8988T (cell line): ENCODE measurements at regions not wholly inside any gene's neighbourhood (a gene's known extent, or its start where the extent isn't known, plus 50 kb on each side); places are given as distances from the start of the nearest gene placed in this dataset.
"Not testable (repeated sequence)": the region's sequence is repeated elsewhere in the genome, so short reads cannot be mapped to it uniquely, and the experiment has no call there.

ENCODE experiments used
- DNase-seq: peaks from one replicate; pipeline ENCODE4 v3.0.0; 2011

DNA sequence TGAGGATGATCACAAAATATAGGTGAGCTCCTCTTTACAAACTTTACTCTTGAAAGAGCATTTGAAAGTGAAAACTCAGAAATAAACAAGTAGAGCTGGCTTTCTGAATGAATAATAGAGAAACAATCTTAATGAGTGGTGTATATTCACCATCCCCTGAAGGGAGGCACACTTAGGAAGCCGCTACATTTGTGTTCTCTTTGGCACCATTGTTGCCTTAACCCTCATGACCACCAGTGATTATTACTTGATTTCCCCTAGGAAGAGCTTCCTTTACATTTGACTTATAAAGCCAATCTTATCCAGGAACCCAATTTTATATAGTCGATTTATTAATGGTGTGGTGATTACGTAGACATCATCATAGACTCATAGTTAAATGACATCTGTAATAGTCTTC, 883.9 kb downstream of the TBL1XR1 start:
- DNase-seq: no peak

DNA sequence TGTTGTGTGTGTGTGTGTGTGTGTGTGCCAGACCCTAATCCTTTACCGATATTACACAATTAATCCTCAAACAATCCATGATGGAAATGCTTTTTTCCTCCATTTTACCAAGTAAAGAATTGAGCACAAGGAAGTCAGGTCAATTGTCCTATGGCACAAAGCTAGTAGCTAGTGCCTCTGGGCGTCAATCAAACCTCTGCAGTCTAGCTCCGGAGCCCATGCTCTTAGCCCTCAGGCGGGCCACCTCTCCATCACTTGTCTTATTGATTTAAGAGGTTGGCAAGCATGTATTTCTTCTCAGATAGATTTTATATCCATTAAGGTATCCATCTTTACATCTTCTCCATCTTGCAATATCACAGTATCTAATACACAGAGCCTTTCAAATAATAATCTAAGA, 886.6 kb downstream of the TBL1XR1 start:
- no peak for DNase-seq

DNA sequence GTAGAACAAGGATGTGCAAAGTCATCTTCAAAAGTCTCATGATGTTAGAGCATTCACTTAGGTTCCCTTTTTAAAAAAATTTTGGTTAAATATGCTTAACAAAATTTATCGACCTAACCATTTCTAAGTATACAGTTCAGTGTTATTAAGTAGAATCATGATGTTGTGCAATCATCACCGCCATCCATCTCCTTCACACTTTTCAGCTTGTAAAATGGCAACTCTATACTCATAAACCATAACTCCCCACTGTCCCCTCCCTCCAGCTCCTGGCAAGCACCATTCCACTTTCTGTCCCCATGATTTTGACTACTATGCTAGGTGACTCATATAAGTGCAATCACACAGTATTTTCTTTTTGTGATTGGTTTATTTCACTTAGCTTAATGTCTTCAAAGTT, 895.0 kb downstream of the TBL1XR1 start:
- DNase-seq: no peak

DNA sequence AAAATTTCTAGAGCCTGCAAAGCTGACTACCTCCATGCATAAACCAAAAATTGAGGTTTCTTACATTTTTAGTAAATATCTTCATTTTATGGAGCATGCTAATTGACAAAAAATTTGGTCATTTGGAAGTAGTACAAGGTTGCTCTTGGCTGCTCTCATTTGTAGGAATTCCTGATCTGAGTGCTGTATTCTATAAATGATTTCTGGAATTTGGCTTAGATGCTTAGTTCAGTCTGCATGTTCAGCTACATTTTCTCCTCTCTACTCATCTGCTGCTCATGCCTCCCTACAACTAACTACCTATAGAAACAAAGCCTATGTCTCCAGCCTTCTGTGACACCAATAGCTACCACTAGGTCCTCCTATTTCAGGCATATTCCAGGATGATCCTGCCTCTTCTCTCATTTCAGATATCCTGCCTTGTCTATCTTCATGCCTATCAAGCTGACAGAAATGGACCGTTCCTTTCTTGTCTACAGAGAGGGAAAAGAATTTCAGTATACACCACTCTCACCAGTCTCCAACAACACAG, 901.1 kb downstream of the TBL1XR1 start:
- no peak for DNase-seq

DNA sequence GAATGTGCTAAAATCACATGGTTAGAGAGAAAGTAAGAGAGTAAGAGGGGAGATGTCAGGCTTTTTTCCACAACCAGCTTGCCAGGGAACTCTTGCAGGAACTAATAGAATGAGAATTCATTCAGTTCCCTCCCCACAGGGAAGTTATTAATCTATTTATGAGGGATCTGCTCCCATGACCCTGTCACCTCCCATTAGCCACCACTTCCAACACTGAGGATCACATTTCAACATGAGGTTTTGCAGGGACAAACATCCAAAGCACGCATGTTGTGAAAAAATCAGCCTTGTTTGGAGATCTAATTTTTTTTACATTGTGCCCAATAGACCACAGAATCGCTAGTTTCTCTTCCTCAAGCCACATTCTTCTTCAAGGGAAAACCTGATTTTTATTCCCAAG, 904.0 kb downstream of the TBL1XR1 start:
- DNase-seq: no peak

DNA sequence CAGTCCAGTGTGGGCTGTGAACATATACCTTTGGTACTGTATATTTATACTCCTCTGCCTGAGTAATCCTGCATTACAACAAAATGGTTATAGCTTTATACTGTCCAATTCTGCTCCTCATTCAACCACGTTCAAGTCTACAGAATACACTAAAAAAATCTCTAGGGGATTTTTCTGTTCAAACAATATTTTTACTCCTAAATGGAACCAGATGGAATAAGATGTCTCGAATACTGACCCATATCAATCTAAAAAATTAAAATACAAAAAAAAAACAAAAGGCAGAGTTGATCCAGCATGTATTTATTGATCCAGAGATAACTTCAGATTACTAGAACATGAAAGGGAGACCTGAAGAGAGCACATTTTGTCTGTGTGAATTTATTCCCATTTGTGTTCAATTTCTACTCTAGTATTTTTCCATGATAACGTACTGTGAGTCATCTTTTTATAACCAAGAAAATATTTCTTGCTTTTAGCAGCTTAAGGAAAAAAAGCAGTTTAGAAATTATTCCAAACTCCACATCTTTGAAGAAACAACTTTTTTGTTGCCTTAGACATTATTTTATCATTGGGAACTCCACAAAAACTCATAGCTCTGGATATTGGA, 910.7 kb downstream of the TBL1XR1 start:
- DNase-seq: no peak

DNA sequence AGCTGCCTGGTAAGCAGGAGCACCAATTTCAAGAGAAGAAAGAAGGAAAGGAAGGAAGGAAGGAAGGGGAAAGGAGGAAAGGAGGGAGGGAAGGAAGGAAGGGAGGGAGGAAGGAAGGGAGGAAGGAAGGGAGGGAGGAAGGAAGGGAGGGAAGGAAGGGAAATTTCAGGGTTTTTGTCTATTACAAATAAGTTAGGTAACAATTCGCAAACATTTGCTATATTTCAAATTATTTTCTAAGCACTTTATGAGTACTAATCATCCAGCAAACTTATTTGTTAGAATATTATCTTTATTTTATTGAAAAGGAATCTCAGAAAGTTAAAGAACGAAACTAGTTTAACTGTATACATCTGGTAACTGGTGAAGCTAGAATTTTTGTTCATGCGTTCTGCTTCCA, 921.7 kb downstream of the TBL1XR1 start:
- no peak for DNase-seq

DNA sequence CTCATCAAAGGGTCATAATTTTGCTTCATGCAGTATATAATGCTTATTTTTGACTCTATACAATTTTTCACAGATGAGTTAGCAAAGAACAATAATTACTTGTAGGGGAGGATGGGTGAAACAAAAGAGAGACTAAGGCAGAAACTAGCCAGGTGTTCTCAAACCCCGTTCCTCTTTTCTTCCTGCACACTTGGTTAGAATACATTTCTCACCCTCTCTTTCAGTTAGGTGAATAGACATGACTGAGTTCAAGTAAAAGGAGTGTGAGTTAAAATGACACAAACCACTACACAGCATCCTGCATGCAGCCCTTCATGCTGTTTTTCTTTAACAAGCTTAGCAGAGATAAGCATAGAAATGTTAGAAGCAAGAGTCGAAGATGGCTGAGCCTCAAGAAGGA, 922.2 kb downstream of the TBL1XR1 start:
- no peak for DNase-seq

DNA sequence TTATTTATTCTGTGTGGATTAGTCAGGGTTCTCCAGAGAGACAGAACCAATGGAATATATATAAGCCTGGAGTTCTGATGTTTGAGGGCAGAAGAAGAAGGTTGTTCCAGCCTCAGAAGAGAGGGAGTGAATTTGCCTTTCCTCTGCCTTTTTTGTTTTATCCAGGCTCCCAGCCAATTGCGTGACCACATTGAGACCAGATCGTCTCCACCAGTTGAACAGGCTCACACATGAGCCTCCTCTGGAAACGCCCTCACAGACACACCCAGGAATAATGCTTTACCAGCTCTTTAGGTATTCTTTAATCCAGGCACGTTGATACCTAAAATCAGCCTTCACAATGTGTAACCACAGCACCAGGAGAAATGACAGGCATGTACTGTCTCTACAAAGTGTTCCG, 923.1 kb downstream of the TBL1XR1 start:
- DNase-seq: no peak

DNA sequence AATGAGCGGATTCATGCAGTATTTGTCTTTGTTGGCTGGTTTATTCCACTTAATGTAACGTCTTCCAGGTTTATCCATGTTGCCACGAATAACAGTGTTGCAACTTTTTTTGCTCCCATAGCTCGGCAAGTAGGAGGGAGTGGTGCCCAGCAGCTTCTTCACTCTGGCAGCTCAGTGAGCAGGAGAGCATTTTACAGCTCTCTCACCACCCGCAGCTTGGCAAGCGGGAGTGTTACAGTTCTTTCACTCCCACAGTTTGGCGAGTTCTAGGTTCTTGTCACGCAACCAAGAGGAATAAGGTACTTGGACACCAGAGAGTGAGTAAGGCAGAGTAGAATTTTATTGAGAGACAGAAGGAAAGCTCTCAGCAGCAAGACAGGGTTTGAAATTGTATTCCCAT, 935.2 kb downstream of the TBL1XR1 start:
- no peak for DNase-seq

DNA sequence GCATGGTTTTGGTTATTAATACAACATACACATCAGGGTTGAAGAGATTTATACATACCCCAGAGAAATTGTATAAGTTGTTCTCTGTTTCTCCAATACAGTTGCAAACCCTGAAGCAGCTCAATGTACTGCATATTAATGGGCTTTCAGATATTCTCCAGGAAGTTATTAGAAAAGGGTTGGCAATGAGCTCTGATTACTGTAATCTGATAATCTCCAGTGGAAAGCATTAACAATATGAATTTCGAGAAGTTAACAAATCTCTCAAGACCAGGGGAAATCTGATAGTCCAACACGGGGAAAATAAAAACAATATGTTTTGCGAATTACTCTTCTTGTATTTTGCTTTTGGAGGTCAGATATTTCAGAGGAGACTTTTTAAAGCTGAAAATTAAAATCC, 950.1 kb downstream of the TBL1XR1 start:
- no peak for DNase-seq

DNA sequence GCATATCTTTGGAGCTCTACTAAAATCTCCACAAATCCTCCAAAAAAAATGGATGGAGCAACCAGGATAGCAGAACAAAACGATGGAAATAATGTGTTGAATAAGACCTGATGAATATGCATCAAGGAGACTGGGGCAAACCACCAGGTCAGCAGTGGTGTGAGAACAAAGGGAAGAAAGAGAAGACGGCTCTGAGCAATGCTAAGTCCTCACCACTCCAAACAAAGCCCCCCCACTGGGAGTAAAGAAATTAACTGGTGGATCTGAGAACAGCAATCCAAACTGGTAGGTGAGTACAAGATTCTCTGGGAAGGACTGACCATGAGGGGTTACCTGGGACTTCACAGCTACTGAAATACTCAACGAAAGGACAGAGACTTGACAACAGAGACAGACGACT, 977.3 kb downstream of the TBL1XR1 start:
- no peak for DNase-seq

DNA sequence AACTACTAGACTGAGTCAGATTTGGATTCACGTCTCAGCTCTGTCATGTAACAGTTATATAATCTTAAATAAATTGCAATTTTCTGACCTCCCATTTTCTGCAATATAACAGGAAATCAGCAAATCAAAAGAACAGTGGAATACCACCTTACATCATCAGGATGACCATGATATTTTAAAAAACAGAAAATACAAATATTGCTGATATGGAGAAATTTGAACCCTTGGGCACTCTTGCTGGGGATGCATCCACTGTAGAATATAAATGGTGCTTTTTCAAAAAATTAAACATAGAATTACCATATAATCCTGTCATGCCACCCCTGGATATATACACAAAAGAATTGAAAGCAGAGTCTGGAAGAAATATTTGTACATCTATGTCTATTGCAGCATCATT, 982.5 kb downstream of the TBL1XR1 start:
- DNase-seq: no peak

DNA sequence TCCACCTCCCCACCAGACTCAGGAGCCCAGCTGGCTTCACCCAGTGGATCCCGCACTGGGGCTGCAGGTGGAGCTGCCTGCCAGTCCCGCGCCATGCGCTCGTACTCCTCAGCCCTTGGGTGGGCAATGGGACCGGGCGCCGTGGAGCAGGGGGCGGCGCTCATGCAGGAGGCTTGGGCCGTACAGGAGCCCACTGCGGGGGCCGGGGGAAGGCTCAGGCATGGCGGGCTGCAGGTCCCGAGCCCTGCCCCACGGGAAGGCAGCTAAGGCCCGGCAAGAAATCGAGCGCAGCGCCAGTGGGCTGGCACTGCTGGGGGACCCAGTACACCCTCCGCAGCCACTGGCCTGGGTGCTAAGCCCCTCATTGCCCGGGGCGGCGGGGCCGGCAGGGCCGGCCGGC, 984.0 kb downstream of the TBL1XR1 start:
- not testable (repeated sequence) for DNase-seq

DNA sequence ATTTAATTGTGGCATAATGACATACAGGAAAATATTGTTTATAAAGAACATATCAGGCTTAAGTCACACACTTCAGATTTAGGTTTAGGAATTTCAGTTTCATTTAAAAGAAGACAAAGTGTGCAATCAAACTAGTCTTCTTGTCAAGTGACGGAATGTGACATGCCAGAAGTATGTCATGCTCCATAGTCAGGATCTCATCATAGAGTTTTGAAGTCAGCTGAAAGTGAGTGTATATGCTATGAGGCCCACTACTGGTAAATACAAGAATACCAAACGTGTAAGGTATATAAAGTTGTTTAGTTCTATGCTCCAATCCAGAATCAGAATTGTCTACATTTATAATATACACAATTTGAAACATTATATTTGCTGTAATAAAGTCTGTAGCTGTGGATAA, 988.4 kb downstream of the TBL1XR1 start:
- no peak for DNase-seq

DNA sequence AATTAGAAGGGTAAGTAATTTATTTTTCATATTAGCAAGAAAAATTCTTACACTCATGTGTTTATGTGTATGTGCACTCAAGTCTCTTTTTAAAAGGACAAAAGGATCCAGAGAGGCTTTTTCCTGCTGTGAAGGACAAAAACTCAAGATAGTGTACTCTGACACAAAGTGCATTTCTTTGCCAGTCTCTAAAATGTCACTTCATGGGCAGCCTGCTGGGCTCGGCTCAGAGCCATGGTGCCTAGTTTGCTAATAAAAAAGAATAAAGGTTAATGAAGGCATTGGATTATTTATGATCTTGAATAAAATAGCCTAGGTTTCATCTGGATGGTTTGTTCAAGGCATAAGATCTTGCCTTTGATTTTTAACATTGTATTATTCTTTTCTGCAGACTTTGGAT, 989.0 kb downstream of the TBL1XR1 start:
- DNase-seq: no peak

DNA sequence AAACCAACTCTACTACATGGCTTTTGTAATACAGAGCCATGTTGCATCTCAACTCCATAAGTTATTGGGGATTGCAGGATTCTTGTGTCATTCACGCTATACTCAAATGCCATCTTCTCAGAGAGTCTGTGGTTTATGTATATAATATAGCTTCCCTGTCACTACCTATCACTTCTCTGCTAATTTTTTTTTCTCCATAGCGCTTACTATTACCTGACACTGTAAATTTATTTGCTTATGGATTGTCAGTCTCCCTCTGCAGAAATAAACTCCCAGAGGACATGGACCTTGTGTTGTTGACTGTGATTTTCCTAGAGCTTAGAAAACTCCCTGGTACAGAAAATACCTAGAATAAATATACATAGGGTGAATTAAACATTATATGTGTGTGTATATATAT, 990.5 kb downstream of the TBL1XR1 start:
- no peak for DNase-seq

DNA sequence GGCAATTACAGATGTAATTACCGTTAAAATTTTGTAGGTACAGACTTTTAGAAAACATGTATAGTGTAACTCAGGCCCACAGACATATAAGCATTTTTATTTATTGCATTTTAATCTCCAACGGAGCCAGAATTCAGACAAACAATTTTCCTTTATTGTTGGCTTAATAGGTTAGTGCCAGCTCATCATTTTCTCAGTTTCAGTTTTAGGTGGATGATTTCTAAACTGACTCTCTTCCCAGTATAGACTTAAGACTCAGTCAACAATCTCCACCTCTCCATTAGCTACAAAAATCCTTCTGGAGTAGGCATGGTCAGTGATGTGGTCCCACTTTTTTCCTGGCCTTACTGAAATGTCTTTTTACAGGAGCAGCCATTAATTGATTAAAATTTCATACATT, 994.6 kb downstream of the TBL1XR1 start:
- no peak for DNase-seq

DNA sequence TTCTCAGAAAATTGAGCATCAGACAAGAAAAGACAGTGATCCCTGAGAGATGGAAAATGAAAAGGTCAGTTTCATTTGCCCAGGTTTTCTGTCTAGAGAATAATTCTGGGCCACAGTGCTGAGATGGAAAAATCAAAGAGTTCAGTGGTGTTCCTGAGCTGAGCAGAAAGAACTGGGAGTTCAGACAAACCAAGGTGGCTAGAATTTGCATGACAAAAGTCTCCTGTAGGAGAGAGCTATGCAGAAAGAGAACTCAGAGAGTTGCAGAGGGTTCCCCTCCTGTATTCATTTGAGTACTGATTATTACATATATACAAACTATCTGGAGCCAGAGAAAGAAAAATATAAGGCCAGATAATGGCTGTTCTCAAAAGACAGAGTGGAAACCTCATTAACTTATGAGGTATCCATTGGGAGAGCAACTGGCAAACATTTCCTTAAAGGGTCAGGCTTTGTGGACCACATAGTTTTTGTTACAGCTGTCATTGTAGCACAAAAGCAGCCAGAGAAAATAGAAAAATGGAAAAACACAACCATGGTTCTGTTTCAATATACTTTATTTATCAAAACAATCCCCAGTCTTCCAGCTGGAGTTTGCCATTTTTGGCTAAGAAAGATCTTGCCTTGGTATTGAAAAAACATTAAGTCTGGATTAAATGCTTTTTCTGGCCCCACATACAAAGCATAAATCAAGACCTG, 1004.1 kb downstream of the TBL1XR1 start:
- DNase-seq: no peak

DNA sequence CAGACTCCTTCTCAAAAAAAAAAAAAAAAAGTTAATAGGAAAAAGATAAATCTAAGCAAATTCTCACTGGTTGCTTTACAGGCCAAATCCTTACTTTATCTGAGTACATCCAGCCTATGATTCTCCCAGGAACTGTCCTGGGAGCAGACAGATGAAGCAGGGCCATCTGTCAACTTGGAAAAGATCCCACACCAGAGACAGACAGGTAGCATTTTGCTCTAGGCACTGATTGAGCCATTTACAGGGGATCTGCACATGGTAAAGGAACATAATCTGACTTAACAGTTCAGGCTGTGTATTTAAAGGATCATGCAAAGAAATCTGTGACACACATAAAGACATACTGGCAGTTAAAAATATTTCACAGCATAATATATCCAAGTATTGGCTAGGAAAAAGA, 1006.5 kb downstream of the TBL1XR1 start:
- DNase-seq: no peak

DNA sequence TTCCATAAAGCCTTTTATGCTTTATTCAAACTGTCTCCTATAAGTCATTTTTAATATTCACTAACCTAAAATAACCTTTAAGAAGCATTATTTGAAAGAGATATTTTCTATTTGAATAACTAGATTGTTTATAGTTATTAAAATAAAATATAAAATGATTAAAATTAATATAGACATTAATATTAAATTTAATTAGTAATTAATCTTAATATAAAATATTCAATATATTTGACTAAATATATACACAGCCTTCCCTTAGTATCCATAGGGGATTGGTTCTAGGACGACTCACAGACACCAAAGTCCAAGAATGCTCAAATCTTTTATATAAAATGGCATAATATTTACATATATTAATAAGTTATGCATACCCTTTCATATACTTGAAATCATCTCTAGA, 1014.1 kb downstream of the TBL1XR1 start:
- no peak for DNase-seq

DNA sequence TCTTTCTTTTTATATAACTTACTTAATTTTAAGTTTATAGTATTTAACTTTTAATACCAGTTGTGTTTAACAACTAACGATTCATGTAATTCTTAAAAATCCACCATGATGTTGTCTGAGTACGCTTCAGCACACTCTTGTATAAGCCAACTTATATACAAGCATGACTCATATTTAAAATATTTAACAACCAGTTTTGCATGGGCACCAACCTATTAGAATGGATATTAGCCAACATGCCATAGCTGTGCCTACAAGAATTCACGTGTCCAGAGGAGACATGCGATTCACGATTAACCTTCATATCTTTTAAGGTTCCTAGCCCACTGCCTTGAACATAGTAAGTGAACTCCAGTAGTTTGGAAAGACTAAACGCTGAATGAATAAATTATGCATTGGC, 1023.2 kb downstream of the TBL1XR1 start:
- DNase-seq: no peak

DNA sequence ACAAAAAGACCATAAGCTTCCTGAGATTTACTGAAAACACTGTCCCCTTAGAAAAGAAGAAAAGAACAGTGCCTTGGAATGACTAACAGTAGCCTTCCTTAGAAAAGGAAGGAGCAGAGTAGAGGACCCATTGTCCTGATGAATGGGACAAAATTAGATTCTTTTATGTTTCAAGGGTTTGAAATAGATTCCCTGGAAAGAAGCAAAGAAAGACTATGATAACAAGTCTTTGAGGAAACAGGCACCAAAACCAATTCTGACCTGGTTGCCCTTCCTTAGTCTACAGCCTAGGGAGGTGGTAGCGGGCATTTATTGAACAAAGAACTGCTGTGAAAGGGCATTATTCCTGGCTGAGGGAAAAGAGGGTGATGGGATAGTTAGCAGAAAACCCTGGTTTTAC, 1024.8 kb downstream of the TBL1XR1 start:
- DNase-seq: no peak

DNA sequence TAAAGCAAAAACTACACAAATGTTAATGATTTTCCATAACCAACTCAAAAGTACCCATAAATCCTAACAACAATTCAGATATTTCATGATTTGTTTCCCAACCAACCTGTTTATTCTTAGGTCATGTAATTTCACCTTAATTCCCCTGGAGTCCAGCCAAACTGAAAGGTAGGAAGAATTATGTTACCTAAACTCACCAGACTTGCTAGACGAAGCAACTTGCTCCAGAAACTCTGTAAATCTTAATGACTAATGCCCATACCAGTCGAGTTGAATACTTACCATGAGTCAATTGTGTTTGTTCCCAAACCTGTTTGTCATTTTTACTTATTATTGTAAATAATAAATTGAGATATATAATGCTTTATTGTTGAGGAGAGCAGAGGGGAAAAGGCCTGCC, 1030.0 kb downstream of the TBL1XR1 start:
- no peak for DNase-seq

DNA sequence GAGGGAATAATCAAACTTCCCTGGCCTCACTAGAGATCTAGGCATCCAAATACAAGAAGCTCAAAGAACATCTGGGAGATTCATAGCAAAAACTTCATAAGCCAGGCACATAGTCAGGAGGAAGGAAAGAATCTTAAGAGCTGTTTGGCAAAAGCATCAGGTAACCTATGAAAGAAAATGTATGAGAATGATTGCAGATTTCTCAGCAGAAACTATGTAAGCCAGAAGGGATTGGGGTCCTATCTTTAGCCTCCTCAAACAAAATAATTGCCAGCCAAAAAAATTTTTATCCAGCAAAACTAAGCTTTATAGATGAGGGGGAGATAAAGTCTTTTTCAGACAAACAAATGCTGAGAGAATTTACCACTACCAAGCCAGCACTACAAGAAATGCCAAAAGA, 1036.3 kb downstream of the TBL1XR1 start:
- no peak for DNase-seq
